ENCODE measurements at regions not wholly inside any gene's neighbourhood (a gene's known extent, or its start where the extent isn't known, plus 50 kb on each side); places are given as distances from the start of the nearest gene placed in this dataset.

- H2BK12ac ChIP-seq (ENCODE audit: low read depth, low read length): no peak overlapping the region
- H3K4me2 ChIP-seq (ENCODE audit: insufficient read depth in 1 of 2, low read depth in 2 of 2, low read length in 2 of 2): no peak overlapping the region
- DNase-seq (ENCODE audit: low read depth in 1 of 2, low spot score in 2 of 2) (no peak), FAIRE-seq (no peak)
- no peak overlapping the region for H3K9ac ChIP-seq (replicated peaks in 1 of 4; ENCODE audit: extremely low read depth in 1 of 4, low read depth in 3 of 4, low read length in 3 of 4)
- no peak overlapping the region for H3K4ac ChIP-seq (replicated peaks; ENCODE audit: insufficient read length, low read depth, low read length)
- no peak overlapping the region for H2AK5ac ChIP-seq (ENCODE audit: low read depth, low read length)
- 88% methylated on average over 10 of the region's 10 CpGs; no CpG with 5 or more reads in 1 of the 2 experiments for WGBS, 2 experiments (ENCODE audit: extremely low coverage in 1 of 2, insufficient coverage in 1 of 2, insufficient read length in 1 of 2, insufficient replicate concordance in 2 of 2, low coverage in 1 of 2, low lambda C conversion rate in 2 of 2, missing lambda C conversion rate in 1 of 2)
- H4K91ac ChIP-seq (replicated peaks; ENCODE audit: insufficient read length, low read length): no peak overlapping the region
- no peaks in the 10 kb centered on the region for H3K79me1 ChIP-seq (ENCODE audit: low read depth, low read length)
- H3K23ac ChIP-seq (ENCODE audit: insufficient read length): no peak overlapping the region
- H4K8ac ChIP-seq (ENCODE audit: extremely low read depth, insufficient read depth, low read length): no peak overlapping the region
- no peaks in the 10 kb centered on the region for H3K9me3 ChIP-seq (ENCODE audit: insufficient read depth in 2 of 2, low read depth in 1 of 2, low read length in 1 of 2)
- no peak overlapping the region for H3K4me3 ChIP-seq (ENCODE audit: extremely low read depth in 1 of 4, insufficient read depth in 2 of 4, low read depth in 3 of 4, low read length in 4 of 4)
- no peak overlapping the region for H2BK20ac ChIP-seq (ENCODE audit: low read length)
- no peak overlapping the region for H3K27ac ChIP-seq (ENCODE audit: low read depth, low read length)
- H3K27me3 ChIP-seq (replicated peaks in 1 of 4; ENCODE audit: control insufficient read depth in 3 of 4, extremely low read depth in 1 of 4, insufficient read depth in 3 of 4, low read length in 3 of 4): no peaks in the 10 kb centered on the region
- no peaks in the 10 kb centered on the region for H3K79me2 ChIP-seq (ENCODE audit: control insufficient read depth in 1 of 2, insufficient read depth in 2 of 2, low read length in 2 of 2)
- no peaks in the 10 kb centered on the region for H3K36me3 ChIP-seq (ENCODE audit: control insufficient read depth in 2 of 4, insufficient read depth in 4 of 4, low read length in 3 of 4)
- no peak overlapping the region for H2BK15ac ChIP-seq (ENCODE audit: low read length)
- CTCF ChIA-PET (ENCODE audit: partially characterized antibody): no interaction called here
- no peak overlapping the region for H4K5ac ChIP-seq (ENCODE audit: insufficient read length, low read depth, low read length)
- POLR2A ChIA-PET (ENCODE audit: partially characterized antibody): no interaction called here
- no peak overlapping the region for H2BK5ac ChIP-seq (ENCODE audit: low read depth, low read length)
- no peak overlapping the region; the same call in 1 of the 2 replicates for H2AFZ ChIP-seq (ENCODE audit: low read length)
- no peak overlapping the region for H3K18ac ChIP-seq (ENCODE audit: extremely low read depth, low read length)
- H2BK120ac ChIP-seq (replicated peaks; ENCODE audit: low read depth, low read length): no peak overlapping the region
- H4K20me1 ChIP-seq (replicated peaks in 1 of 2; ENCODE audit: control insufficient read depth in 1 of 2, insufficient read depth in 2 of 2, low read length in 2 of 2): no peaks in the 10 kb centered on the region
- no peak overlapping the region for H3K14ac ChIP-seq (ENCODE audit: insufficient read length)
- H3K23me2 ChIP-seq (ENCODE audit: low read depth, low read length): no peaks in the 10 kb centered on the region
- no peaks in the 10 kb centered on the region for H3K4me1 ChIP-seq (replicated peaks in 1 of 4; ENCODE audit: control insufficient read depth in 3 of 4, insufficient read depth in 4 of 4, low read length in 3 of 4)
- no peak overlapping the region for H3K56ac ChIP-seq (replicated peaks; ENCODE audit: insufficient read length, low read depth, low read length)
- TF ChIP-seq NRF1 (IDR thresholded peaks at IDR 0.05; ENCODE audit: low read depth, low read length) (no peak), JUN (IDR thresholded peaks at IDR 0.05; ENCODE audit: low read depth, low read length) (no peak), CTCF (IDR thresholded peaks at IDR 0.05; ENCODE audit: control extremely low read depth in 1 of 3, insufficient read depth in 1 of 3, low read depth in 1 of 3, low read length in 3 of 3) (no peak), SUZ12 (IDR thresholded peaks at IDR 0.05; ENCODE audit: low read length) (no peak), TCF12 (IDR thresholded peaks at IDR 0.05; ENCODE audit: low read depth, low read length) (no peak), JUND (IDR thresholded peaks at IDR 0.05; ENCODE audit: low read length) (no peak), KDM1A (IDR thresholded peaks at IDR 0.05; ENCODE audit: borderline replicate concordance, low read length) (no peak), SP4 (IDR thresholded peaks at IDR 0.05; ENCODE audit: low read length) (no peak), RFX5 (IDR thresholded peaks at IDR 0.05; ENCODE audit: borderline replicate concordance, low read depth, low read length) (no peak), ATF3 (IDR thresholded peaks at IDR 0.05; ENCODE audit: insufficient read depth, low read depth, low read length) (no peak), SIRT6 (IDR thresholded peaks at IDR 0.05; ENCODE audit: low read length) (no peak), BRCA1 (IDR thresholded peaks at IDR 0.05; ENCODE audit: low read depth, low read length) (no peak)
Observed at GRCh38 chr11:86140334-86140990, 71.6 kb upstream of the PICALM start.
